ENCODE measurements at regions not wholly inside any gene's neighbourhood (a gene's known extent, or its start where the extent isn't known, plus 50 kb on each side); places are given as distances from the start of the nearest gene placed in this dataset.

DNA sequence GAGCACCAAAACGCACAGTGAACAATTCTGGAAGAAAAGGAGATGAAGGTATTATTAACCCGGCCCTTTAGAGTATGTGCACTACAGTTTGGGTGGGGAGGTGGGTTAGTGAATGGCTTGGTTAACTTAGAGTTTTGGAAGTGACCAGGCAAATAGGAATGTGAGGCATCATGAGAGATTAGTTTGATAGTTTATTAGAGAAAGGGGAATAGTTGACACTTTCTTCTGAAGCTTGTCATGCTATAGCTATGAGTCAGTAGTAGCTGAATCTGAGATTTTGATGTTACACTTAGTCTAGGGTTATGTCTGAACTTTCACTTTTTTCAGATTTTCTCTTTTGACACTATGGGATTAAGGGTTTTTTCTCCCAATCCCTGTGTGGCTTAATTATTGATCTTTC is 567.2 kb downstream of the SNAPC1 start:
- DNase-seq (no peak), ATAC-seq (no peak)
- H3K36me3 ChIP-seq (ENCODE audit: low read depth), result no peaks in the 10 kb centered on the region
- TF ChIP-seq, protein P1, sequence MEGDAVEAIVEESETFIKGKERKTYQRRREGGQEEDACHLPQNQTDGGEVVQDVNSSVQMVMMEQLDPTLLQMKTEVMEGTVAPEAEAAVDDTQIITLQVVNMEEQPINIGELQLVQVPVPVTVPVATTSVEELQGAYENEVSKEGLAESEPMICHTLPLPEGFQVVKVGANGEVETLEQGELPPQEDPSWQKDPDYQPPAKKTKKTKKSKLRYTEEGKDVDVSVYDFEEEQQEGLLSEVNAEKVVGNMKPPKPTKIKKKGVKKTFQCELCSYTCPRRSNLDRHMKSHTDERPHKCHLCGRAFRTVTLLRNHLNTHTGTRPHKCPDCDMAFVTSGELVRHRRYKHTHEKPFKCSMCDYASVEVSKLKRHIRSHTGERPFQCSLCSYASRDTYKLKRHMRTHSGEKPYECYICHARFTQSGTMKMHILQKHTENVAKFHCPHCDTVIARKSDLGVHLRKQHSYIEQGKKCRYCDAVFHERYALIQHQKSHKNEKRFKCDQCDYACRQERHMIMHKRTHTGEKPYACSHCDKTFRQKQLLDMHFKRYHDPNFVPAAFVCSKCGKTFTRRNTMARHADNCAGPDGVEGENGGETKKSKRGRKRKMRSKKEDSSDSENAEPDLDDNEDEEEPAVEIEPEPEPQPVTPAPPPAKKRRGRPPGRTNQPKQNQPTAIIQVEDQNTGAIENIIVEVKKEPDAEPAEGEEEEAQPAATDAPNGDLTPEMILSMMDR (IDR thresholded peaks at IDR 0.05), result no peak
- H3K4me1 ChIP-seq (ENCODE audit: low read depth), result no peaks in the 10 kb centered on the region
- intact Hi-C loops (cut with DNase I, micrococcal nuclease), result no loop called here
- H3K4me3 ChIP-seq, result no peak overlapping the region
- peaks cover 24% of the 10 kb centered on the region for H3K9me3 ChIP-seq

DNA sequence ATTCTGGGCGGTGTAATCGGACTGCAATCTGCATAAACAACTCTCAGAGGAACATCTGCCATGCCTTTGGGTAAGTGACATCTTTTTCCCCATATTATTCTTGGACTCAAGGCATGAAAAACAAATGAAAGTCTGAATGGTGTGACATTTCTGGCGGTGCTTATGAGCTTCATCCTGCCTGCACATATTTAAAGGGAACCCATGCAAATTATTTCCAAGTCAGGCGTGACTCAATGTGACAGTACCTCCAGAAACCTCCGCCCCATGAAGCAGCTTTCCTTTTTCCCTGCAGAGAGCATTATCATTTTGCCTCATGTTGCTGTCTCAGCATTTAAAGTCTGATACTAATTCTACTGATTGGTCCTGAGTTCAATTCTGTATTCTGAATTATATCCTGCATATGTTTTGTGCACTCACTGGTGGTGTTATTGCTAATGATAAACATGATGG is 585.4 kb downstream of the SNAPC1 start:
- no peak overlapping the region for H3K4me3 ChIP-seq
- no peaks in the 10 kb centered on the region for H3K36me3 ChIP-seq (ENCODE audit: low read depth)
- DNase-seq (no peak), ATAC-seq (no peak)
- intact Hi-C loops (cut with DNase I, micrococcal nuclease), result no loop called here
- H3K4me1 ChIP-seq (ENCODE audit: low read depth), result no peaks in the 10 kb centered on the region
- TF ChIP-seq, protein P1 (IDR thresholded peaks at IDR 0.05), result no peak
- peaks cover 25% of the 10 kb centered on the region for H3K9me3 ChIP-seq

DNA sequence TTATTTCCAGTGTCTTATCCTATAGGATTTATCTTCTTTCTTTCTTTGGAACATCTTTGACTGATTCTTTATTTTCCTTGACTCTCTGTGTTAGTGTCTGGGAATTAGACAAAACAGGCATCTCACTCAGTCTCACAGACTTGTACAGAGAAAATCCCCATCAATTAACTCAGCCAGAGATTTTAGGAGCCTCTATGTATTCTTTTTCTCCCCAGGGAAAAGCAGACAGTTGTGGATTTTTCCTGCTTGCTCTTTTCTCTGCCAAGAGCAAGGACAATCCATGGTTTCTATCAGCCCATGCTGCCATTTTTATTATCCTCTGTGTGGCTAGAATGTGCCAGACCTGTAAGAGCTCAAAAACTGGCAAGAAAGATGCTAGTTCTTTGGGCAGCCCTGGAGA is 595.1 kb downstream of the SNAPC1 start:
- H3K36me3 ChIP-seq (ENCODE audit: low read depth), result no peaks in the 10 kb centered on the region
- DNase-seq, result no peak

DNA sequence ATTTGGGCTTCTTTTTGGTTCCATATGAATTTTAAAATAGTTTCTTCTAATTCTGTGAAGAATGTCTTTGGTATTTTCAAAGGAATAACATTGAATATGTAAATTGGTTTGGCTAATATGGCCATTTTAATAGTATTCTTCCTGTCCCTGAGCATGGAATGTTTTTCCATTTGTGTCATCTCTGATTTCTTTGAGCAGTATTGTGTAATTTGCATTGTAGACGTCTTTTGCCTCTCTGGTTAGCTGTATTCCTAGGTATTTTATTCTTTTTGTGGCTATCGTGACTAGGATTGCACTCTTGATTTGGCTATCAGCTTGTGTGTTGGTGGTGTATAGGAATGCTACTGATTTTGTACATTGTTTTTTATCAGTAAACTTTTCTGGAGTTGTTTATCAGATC is 601.9 kb downstream of the SNAPC1 start:
- Histone ChIP-seq H3K9me3 (peaks cover 50% of the 10 kb centered on the region), H3K4me3 (no peak overlapping the region), H3K4me1 (ENCODE audit: low read depth) (no peaks in the 10 kb centered on the region), H3K36me3 (ENCODE audit: low read depth) (no peaks in the 10 kb centered on the region)
- TF ChIP-seq, protein P1 (IDR thresholded peaks at IDR 0.05), result no peak
- DNase-seq, result no peak
- no peak for ATAC-seq
- intact Hi-C loops (cut with DNase I, micrococcal nuclease), result no loop called here

More for the DNA sequence above, 595.1 kb downstream of the SNAPC1 start:
- H3K9me3 ChIP-seq, result peaks cover 70% of the 10 kb centered on the region
- no peak overlapping the region for H3K4me3 ChIP-seq
- no peaks in the 10 kb centered on the region for H3K4me1 ChIP-seq (ENCODE audit: low read depth)
- intact Hi-C loops (cut with DNase I, micrococcal nuclease), result no loop called here
- ATAC-seq, result no peak
- TF ChIP-seq, protein P1 (IDR thresholded peaks at IDR 0.05), result no peak

DNA sequence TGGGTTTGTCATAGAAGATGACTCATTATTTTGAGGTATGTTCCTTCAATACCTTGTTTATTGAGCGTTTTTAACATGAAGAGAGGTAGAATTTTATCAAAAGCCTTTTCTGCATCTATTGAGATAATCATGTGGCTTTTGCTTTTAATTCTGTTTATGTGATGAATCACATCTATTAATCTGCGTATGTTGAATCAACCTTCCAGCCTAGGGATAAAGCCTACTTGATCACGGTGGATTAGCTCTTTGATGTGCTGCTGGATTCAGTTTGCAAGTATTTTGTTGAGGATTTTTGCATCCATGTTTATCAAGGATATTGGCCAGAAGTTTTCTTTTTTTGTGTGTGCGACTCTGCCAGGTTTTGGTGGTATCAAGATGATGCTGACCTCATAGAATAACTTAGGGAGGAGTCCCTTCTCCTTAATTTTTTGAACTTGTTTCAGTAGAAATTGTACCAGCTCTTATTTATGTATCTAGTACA is 602.6 kb downstream of the SNAPC1 start:
- ATAC-seq, result no peak
- intact Hi-C loops (cut with DNase I, micrococcal nuclease), result no loop called here
- TF ChIP-seq, protein P1 (IDR thresholded peaks at IDR 0.05), result no peak

More for the DNA sequence above, 602.6 kb downstream of the SNAPC1 start:
- no peak overlapping the region for H3K4me3 ChIP-seq
- H3K4me1 ChIP-seq (ENCODE audit: low read depth), result no peaks in the 10 kb centered on the region
- H3K36me3 ChIP-seq (ENCODE audit: low read depth), result no peaks in the 10 kb centered on the region
- peaks cover 44% of the 10 kb centered on the region for H3K9me3 ChIP-seq
- no peak for DNase-seq
